Skeletal muscle cell (primary cell): ENCODE measurements at regions not wholly inside any gene's neighbourhood (a gene's known extent, or its start where the extent isn't known, plus 50 kb on each side); places are given as distances from the start of the nearest gene placed in this dataset.
A peak's percentile ranks its signal among the peaks of the same experiment; 100 is the strongest.

ENCODE experiments used
- DNase-seq: peaks from one replicate; pipeline ENCODE4 v3.0.0-alpha.2; 2010; ENCODE audit warnings: low read depth
- H3K4me3 ChIP-seq: 2 replicates; pipeline ENCODE4 v1.5.1; 2011; ENCODE audit warnings: low read depth, mild to moderate bottlenecking, control low read depth, low read length, moderate library complexity

- DNase-seq, result peak; percentile 56
Observed at GRCh38 chr14:29310757-29311156, 544.2 kb downstream of the FOXG1 start.

GRCh38 chr14:29311983-29312382 is 545.4 kb downstream of the FOXG1 start:
- no peak for DNase-seq
- no peak overlapping the region for H3K4me3 ChIP-seq

More at GRCh38 chr14:29310757-29311156, 544.2 kb downstream of the FOXG1 start:
- no peak overlapping the region for H3K4me3 ChIP-seq

GRCh38 chr14:29316936-29317335 is 550.3 kb downstream of the FOXG1 start:
- no peak for DNase-seq
- H3K4me3 ChIP-seq, result no peak overlapping the region

- no peak for DNase-seq
- H3K4me3 ChIP-seq, result no peak overlapping the region
Observed at GRCh38 chr14:29317423-29317822, 550.8 kb downstream of the FOXG1 start.

- no peak for DNase-seq
- H3K4me3 ChIP-seq, result no peak overlapping the region
Observed at GRCh38 chr14:29320286-29320685, 553.7 kb downstream of the FOXG1 start.

GRCh38 chr14:29321646-29322045 is 555.1 kb downstream of the FOXG1 start:
- no peak for DNase-seq
- H3K4me3 ChIP-seq, result no peak overlapping the region

GRCh38 chr14:29339494-29340172 is 573.0 kb downstream of the FOXG1 start:
- no peak overlapping the region for H3K4me3 ChIP-seq
- DNase-seq, result no peak

GRCh38 chr14:29348504-29348903 is 579.1 kb downstream of the PRKD1 start:
- H3K4me3 ChIP-seq, result no peak overlapping the region
- DNase-seq, result no peak

GRCh38 chr14:29350496-29350895 is 577.2 kb downstream of the PRKD1 start:
- no peak overlapping the region for H3K4me3 ChIP-seq
- no peak for DNase-seq

GRCh38 chr14:29351996-29352705 is 575.5 kb downstream of the PRKD1 start:
- no peak overlapping the region for H3K4me3 ChIP-seq
- no peak for DNase-seq

GRCh38 chr14:29352706-29353080 is 575.0 kb downstream of the PRKD1 start:
- DNase-seq, result no peak
- no peak overlapping the region for H3K4me3 ChIP-seq

- no peak overlapping the region for H3K4me3 ChIP-seq
- DNase-seq, result no peak
Observed at GRCh38 chr14:29353513-29353912, 574.1 kb downstream of the PRKD1 start.

- DNase-seq, result no peak
- no peak overlapping the region for H3K4me3 ChIP-seq
Observed at GRCh38 chr14:29354486-29354885, 573.2 kb downstream of the PRKD1 start.

- no peak for DNase-seq
- H3K4me3 ChIP-seq, result no peak overlapping the region
Observed at GRCh38 chr14:29355331-29355730, 572.3 kb downstream of the PRKD1 start.

- H3K4me3 ChIP-seq, result no peak overlapping the region
- DNase-seq, result no peak
Observed at GRCh38 chr14:29355846-29356245, 571.8 kb downstream of the PRKD1 start.

- no peak overlapping the region for H3K4me3 ChIP-seq
- DNase-seq, result no peak
Observed at GRCh38 chr14:29360656-29361055, 567.0 kb downstream of the PRKD1 start.

- H3K4me3 ChIP-seq, result no peak overlapping the region
- DNase-seq, result peak; percentile 1
Observed at GRCh38 chr14:29370024-29370423, 557.6 kb downstream of the PRKD1 start.

GRCh38 chr14:29376237-29376636 is 551.4 kb downstream of the PRKD1 start:
- no peak for DNase-seq
- H3K4me3 ChIP-seq, result no peak overlapping the region

- H3K4me3 ChIP-seq, result no peak overlapping the region
- no peak for DNase-seq
Observed at GRCh38 chr14:29380826-29381225, 546.8 kb downstream of the PRKD1 start.

GRCh38 chr14:29388571-29388970 is 539.1 kb downstream of the PRKD1 start:
- no peak overlapping the region for H3K4me3 ChIP-seq
- no peak for DNase-seq
